Right lobe of liver (tissue), 6 donors: ENCODE measurements at regions not wholly inside any gene's neighbourhood (a gene's known extent, or its start where the extent isn't known, plus 50 kb on each side); places are given as distances from the start of the nearest gene placed in this dataset.
"Not testable (repeated sequence)": the region's sequence is repeated elsewhere in the genome, so short reads cannot be mapped to it uniquely, and the experiment has no call there.

Experiments
- ATAC-seq, 4 donors: fragments of 200-7000 bp; cut with Tn5 transposase; one replicate each; pipeline ENCODE4 v1.9.1; 2020; ENCODE audit warnings: mild to moderate bottlenecking in 4 of 4, moderate library complexity in 4 of 4
- DNase-seq, 3 donors: peaks; one replicate each; pipeline ENCODE4 v3.0.0-alpha.2; 2020
- H3K27ac ChIP-seq, 3 donors: fragments of 200-600 bp; one replicate each; pipeline ENCODE4 v1.8.0; 2022
- H3K27me3 ChIP-seq, 2 donors: fragments of 200-600 bp; one replicate each; pipeline ENCODE4 v1.8.0; 2022
- H3K36me3 ChIP-seq, 4 donors: fragments of 200-600 bp; sonication (generic) in 1 of 4; one replicate each; pipeline versions ENCODE4 v1.5.1 to v1.8.0; 2017 to 2022; ENCODE audit warnings: control low read depth in 1 of 4
- H3K4me1 ChIP-seq, 4 donors: fragments of 200-600 bp; sonication (generic) in 1 of 4; one replicate each; pipeline versions ENCODE4 v1.5.1 to v1.8.0; 2017 to 2022; ENCODE audit warnings: control low read depth in 1 of 4
- H3K4me3 ChIP-seq, 3 donors: fragments of 200-600 bp; one replicate each; pipeline ENCODE4 v1.8.0; 2022
- H3K9me3 ChIP-seq, 4 donors: fragments of 200-600 bp; sonication (generic) in 1 of 4; one replicate each; pipeline versions ENCODE4 v1.5.1 to v1.8.0; 2017 to 2022; ENCODE audit warnings: control low read depth in 1 of 4
- CTCF ChIP-seq, 4 donors: fragments of 200-600 bp in 3 of 4; fragments of 450-650 bp in 1 of 4; IDR thresholded peaks; one replicate each; pipeline versions ENCODE4 v1.5.1 to v1.8.0; 2016 to 2022; ENCODE audit warnings: antibody characterized with exemption in 4 of 4, mild to moderate bottlenecking in 2 of 4
- POLR2A ChIP-seq: fragments of 450-650 bp; IDR thresholded peaks from one replicate; pipeline ENCODE4 v1.6.1; 2017; ENCODE audit warnings: antibody characterized with exemption, mild to moderate bottlenecking
- WGBS: methylation state at CpG from one replicate; pipeline ENCODE4 v1.1.6; 2018; ENCODE audit warnings: low coverage, low lambda C conversion rate; ENCODE audit not compliant: insufficient coverage; ENCODE audit errors: missing lambda C conversion rate; 5-methylcytosine and 5-hydroxymethylcytosine counted together
- intact Hi-C, 2 donors: fragments of 100-400 bp; cut with DNase I; formaldehyde crosslinking; loops; one replicate each; pipeline versions ENCODE4 v1.11.2 to v1.14.1; 2022
- donor health status: DM: no; HTN: yes; CAD: no.
- donor health status: DM: no; HTN: no; CAD: no.
- donor health status: DM: no; HTN: no; CAD: no.
- donor health status: DM: no; HTN: yes; CAD: no.
- donor health status: DM: no; HTN: yes; CAD: no.

GRCh38 chr2:179331061-179331460, 66.4 kb upstream of the SESTD1 start:
- Histone ChIP-seq H3K4me1 (no peaks in the 10 kb centered on the region), H3K36me3 (no peaks in the 10 kb centered on the region), H3K27me3 (no peaks in the 10 kb centered on the region), H3K9me3 (no peaks in the 10 kb centered on the region), H3K27ac (no peak overlapping the region), H3K4me3 (no peak overlapping the region)
- intact Hi-C loops: loop anchor here in 1 of 2 donors (10.0 kb wide), 1 partner anchor 106 kb away; no protein-coding TSS in a partner anchor
- DNase-seq (no peak), ATAC-seq (no peak)
- no peak for TF ChIP-seq POLR2A
- no peak for TF ChIP-seq CTCF (IDR thresholded peaks at IDR 0.05)
- 96% methylated on average over 3 of the region's 3 CpGs for WGBS

- ATAC-seq (no peak), DNase-seq (no peak)
- Histone ChIP-seq H3K4me3 (no peak overlapping the region), H3K36me3 (no peaks in the 10 kb centered on the region), H3K9me3 (no peaks in the 10 kb centered on the region), H3K4me1 (no peaks in the 10 kb centered on the region), H3K27me3 (no peaks in the 10 kb centered on the region), H3K27ac (no peak overlapping the region)
- no peak for TF ChIP-seq POLR2A
- TF ChIP-seq CTCF (IDR thresholded peaks at IDR 0.05): no peak
- intact Hi-C loops: no loop called here
- 90% methylated on average over 3 of the region's 5 CpGs for WGBS
These were observed 57.7 kb upstream of the SESTD1 start for GRCh38 chr2:179322289-179322688.

- DNase-seq, intact Hi-C loops, H3K36me3 ChIP-seq, H3K27me3 ChIP-seq, H3K4me1 ChIP-seq, ATAC-seq, H3K27ac ChIP-seq, H3K9me3 ChIP-seq, H3K4me3 ChIP-seq: not testable (repeated sequence)
- no CpG with 5 or more reads among the region's 3 CpGs for WGBS
These were observed 56.4 kb upstream of the SESTD1 start for GRCh38 chr2:179321034-179321433.

GRCh38 chr2:179314729-179315128, 50.1 kb upstream of the SESTD1 start:
- intact Hi-C loops: not testable (repeated sequence)

More at GRCh38 chr2:179314729-179315128, 50.1 kb upstream of the SESTD1 start:
- H3K36me3 ChIP-seq, H3K4me3 ChIP-seq, ATAC-seq, H3K27ac ChIP-seq, H3K27me3 ChIP-seq, DNase-seq, H3K9me3 ChIP-seq, H3K4me1 ChIP-seq: not testable (repeated sequence)
- 50% methylated on average over 1 of the region's 9 CpGs for WGBS
